ENCODE measurements at regions not wholly inside any gene's neighbourhood (a gene's known extent, or its start where the extent isn't known, plus 50 kb on each side); places are given as distances from the start of the nearest gene placed in this dataset.

DNA sequence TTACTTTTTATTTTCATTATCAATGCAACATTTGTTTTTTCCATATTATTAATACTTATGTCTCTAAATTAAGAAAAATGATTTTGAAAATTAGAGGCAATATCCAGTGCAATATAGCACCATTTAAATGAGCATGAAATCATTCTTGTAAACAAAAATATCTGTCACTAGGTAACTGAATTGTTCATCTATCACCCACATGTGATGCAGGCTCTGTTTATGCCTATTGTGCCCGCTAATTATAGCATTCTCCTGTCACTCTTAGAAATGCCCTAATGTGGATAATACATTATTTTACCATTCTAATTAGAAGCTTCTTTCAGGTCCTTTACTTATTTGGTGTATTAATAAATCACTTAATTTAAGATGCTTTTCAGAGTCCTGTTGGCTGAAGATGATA, 1332.4 kb downstream of the AACS start:
- WGBS, 2 donors, result 73 to 84% methylated on average over 1 of the region's 1 CpG
- H3K4me3 ChIP-seq, result no peak overlapping the region
- no peak overlapping the region for H3K27ac ChIP-seq
- no peak for DNase-seq
- no peaks in the 10 kb centered on the region for H3K9me3 ChIP-seq
- H3K4me1 ChIP-seq, result peaks cover 0 to 7% (median 0%) of the 10 kb centered on the region in 3 donors
- intact Hi-C loops (cut with DNase I), result no loop called here
- no peak for TF ChIP-seq POLR2A (IDR thresholded peaks at IDR 0.05)
- no peak for TF ChIP-seq CTCF (IDR thresholded peaks at IDR 0.05)
- no peaks in the 10 kb centered on the region for H3K27me3 ChIP-seq
- no peaks in the 10 kb centered on the region for H3K36me3 ChIP-seq

DNA sequence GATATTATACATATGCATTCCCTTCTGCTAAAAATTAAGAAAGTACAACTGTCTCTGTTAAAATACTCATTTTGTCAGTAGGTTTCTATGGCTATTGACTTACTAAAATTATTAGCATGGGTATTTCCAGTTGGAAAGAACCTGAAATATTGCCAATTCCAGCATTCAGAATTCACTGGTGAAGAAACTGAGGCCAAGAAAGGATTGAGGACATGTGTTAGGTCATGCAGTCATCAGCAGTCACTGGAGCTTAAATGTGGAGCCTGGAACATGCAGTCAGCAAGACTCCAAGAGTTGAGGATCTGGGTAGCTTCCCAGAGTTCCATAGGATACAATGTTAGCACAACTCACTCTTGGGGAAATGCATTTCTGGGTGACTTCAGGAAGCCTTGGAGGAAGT, 1335.6 kb downstream of the AACS start:
- Histone ChIP-seq H3K27ac (no peak overlapping the region), H3K27me3 (no peaks in the 10 kb centered on the region), H3K36me3 (no peaks in the 10 kb centered on the region), H3K4me1 (peaks cover 0 to 7% (median 0%) of the 10 kb centered on the region in 3 donors), H3K4me3 (no peak overlapping the region), H3K9me3 (no peaks in the 10 kb centered on the region)
- no peak for DNase-seq
- no peak for TF ChIP-seq CTCF (IDR thresholded peaks at IDR 0.05)
- TF ChIP-seq POLR2A (IDR thresholded peaks at IDR 0.05), result no peak
- intact Hi-C loops (cut with DNase I), result no loop called here

GRCh38 chr12:126404293-126404881, 1339.2 kb downstream of the AACS start:
- TF ChIP-seq CTCF (IDR thresholded peaks at IDR 0.05) (no peak), POLR2A (IDR thresholded peaks at IDR 0.05) (no peak)
- intact Hi-C loops (cut with DNase I), result no loop called here
- Histone ChIP-seq H3K9me3 (no peaks in the 10 kb centered on the region), H3K4me1 (no peaks in the 10 kb centered on the region), H3K27ac (no peak overlapping the region), H3K4me3 (no peak overlapping the region), H3K27me3 (no peaks in the 10 kb centered on the region), H3K36me3 (no peaks in the 10 kb centered on the region)
- 37 to 60% methylated on average over 5 of the region's 5 CpGs for WGBS, 2 donors
- DNase-seq, result no peak

DNA sequence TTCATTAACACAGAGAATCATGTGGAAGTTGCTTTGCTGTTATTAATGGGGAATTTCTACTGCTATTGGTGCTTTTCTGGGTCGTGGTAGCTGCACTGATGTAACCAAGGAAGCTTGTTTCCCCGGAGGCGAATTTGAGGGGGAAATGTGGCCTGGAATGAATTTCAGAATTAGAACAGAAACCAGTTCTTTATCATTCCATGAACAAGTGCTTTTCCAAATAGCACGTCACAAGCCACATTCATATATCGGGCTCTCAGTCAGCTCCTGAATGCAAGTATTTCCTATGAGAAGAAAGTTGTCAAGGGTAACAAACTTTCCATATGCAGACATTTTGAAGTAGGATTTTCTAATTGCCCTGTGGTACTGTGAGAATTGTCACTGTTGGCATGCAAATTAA, 1353.2 kb downstream of the AACS start:
- no peaks in the 10 kb centered on the region for H3K36me3 ChIP-seq
- H3K9me3 ChIP-seq, result no peaks in the 10 kb centered on the region
- no peak overlapping the region for H3K4me3 ChIP-seq
- no peaks in the 10 kb centered on the region for H3K4me1 ChIP-seq
- TF ChIP-seq POLR2A (IDR thresholded peaks at IDR 0.05), result no peak
- H3K27ac ChIP-seq, result no peak overlapping the region
- intact Hi-C loops (cut with DNase I), result no loop called here
- H3K27me3 ChIP-seq, result no peaks in the 10 kb centered on the region
- WGBS, 2 donors, result 54 to 58% methylated on average over 5 of the region's 5 CpGs
- no peak for DNase-seq

- H3K4me1 ChIP-seq, result no peaks in the 10 kb centered on the region
- no peak for TF ChIP-seq CTCF (IDR thresholded peaks at IDR 0.05)
- TF ChIP-seq POLR2A (IDR thresholded peaks at IDR 0.05), result no peak
- intact Hi-C loops (cut with DNase I), result no loop called here
- no peaks in the 10 kb centered on the region for H3K9me3 ChIP-seq
- 46 to 80% methylated on average over 2 of the region's 2 CpGs for WGBS, 2 donors
- DNase-seq, result no peak
- H3K27me3 ChIP-seq, result no peaks in the 10 kb centered on the region
- no peaks in the 10 kb centered on the region for H3K36me3 ChIP-seq
- H3K4me3 ChIP-seq, result no peak overlapping the region
- H3K27ac ChIP-seq, result no peak overlapping the region
Measured at GRCh38 chr12:126419131-126419530, 1353.9 kb downstream of the AACS start.

GRCh38 chr12:126424696-126425095, 1359.5 kb downstream of the AACS start:
- TF ChIP-seq CTCF (IDR thresholded peaks at IDR 0.05), result no peak
- no peak for TF ChIP-seq POLR2A (IDR thresholded peaks at IDR 0.05)
- no peak overlapping the region for H3K27ac ChIP-seq

More at GRCh38 chr12:126424696-126425095, 1359.5 kb downstream of the AACS start:
- 16 to 17% methylated on average over 3 of the region's 3 CpGs for whole genome bisulfite sequencing, 2 donors
- H3K27me3 ChIP-seq, result no peaks in the 10 kb centered on the region
- no peak for DNase-seq
- H3K4me1 ChIP-seq, result no peaks in the 10 kb centered on the region
- no peak overlapping the region for H3K4me3 ChIP-seq
- no peaks in the 10 kb centered on the region for H3K9me3 ChIP-seq
- H3K36me3 ChIP-seq, result no peaks in the 10 kb centered on the region
- intact Hi-C loops (cut with DNase I), result no loop called here
